HL-60 (cell line): ENCODE measurements at regions not wholly inside any gene's neighbourhood (a gene's known extent, or its start where the extent isn't known, plus 50 kb on each side); places are given as distances from the start of the nearest gene placed in this dataset.

ENCODE experiments used
- DNase-seq, 2 experiments: peaks; one replicate each; pipeline ENCODE4 v3.0.0-alpha.2; 2010 to 2020; ENCODE audit warnings: low read depth in 1 of 2, low spot score in 1 of 2
- H3K27ac ChIP-seq: fragments of 250-450 bp; sonication (Bioruptor Pico); replicated peaks from 2 replicates; pipeline ENCODE4 v1.5.1; 2020; ENCODE audit warnings: mild to moderate bottlenecking, moderate library complexity
- H3K27me3 ChIP-seq: fragments of 250-450 bp; sonication (Bioruptor Pico); 2 replicates; pipeline ENCODE4 v1.5.1; 2021; ENCODE audit warnings: mild to moderate bottlenecking, moderate library complexity; ENCODE audit not compliant: insufficient read depth, poor library complexity, severe bottlenecking
- H3K4me3 ChIP-seq: replicated peaks from 2 replicates; pipeline ENCODE4 v1.5.1; 2011; ENCODE audit warnings: mild to moderate bottlenecking, control low read depth, low read length; ENCODE audit not compliant: insufficient read depth
- CTCF ChIP-seq: IDR thresholded peaks from one replicate; pipeline ENCODE4 v1.5.1; 2011; ENCODE audit warnings: low read length, control low read depth, inconsistent platforms; ENCODE audit not compliant: insufficient read depth
- GABPA ChIP-seq: IDR thresholded peaks from 2 replicates; pipeline ENCODE4 v1.6.1; 2012; ENCODE audit warnings: low read depth
- POLR2AphosphoS5 ChIP-seq: IDR thresholded peaks from 2 replicates; pipeline ENCODE4 v1.6.1; 2012; ENCODE audit warnings: low read depth
- REST ChIP-seq: IDR thresholded peaks from 2 replicates; pipeline ENCODE4 v1.6.1; 2012; ENCODE audit warnings: low read depth; ENCODE audit not compliant: insufficient replicate concordance
- SPI1 ChIP-seq: IDR thresholded peaks from 2 replicates; pipeline ENCODE4 v1.6.1; 2012; ENCODE audit warnings: low read depth, mild to moderate bottlenecking, borderline replicate concordance

GRCh38 chr3:174414902-174415301, 444.2 kb upstream of the NAALADL2 start:
- DNase-seq: no peak
- no peak overlapping the region for H3K4me3 ChIP-seq
- H3K27me3 ChIP-seq: no peaks in the 10 kb centered on the region
- TF ChIP-seq POLR2AphosphoS5: no peak
- TF ChIP-seq CTCF: no peak
- TF ChIP-seq REST: no peak
- H3K27ac ChIP-seq: no peak overlapping the region

GRCh38 chr3:174417573-174417972, 441.6 kb upstream of the NAALADL2 start:
- peak overlapping the region; percentile 32; the same call in 1 of the 2 replicates for H3K27ac ChIP-seq
- H3K4me3 ChIP-seq: no peak overlapping the region
- TF ChIP-seq CTCF (no peak), POLR2AphosphoS5 (no peak), REST (no peak)
- no peaks in the 10 kb centered on the region for H3K27me3 ChIP-seq
- peak; percentile 16 to 80 for DNase-seq

- Histone ChIP-seq H3K27ac (no peak overlapping the region), H3K4me3 (no peak overlapping the region), H3K27me3 (no peaks in the 10 kb centered on the region)
- TF ChIP-seq REST (no peak), POLR2AphosphoS5 (no peak), GABPA (no peak), CTCF (no peak), SPI1 (no peak)
- DNase-seq: no peak
Measured at GRCh38 chr3:174419216-174419615, 439.9 kb upstream of the NAALADL2 start.
